ENCODE measurements at regions not wholly inside any gene's neighbourhood (a gene's known extent, or its start where the extent isn't known, plus 50 kb on each side); places are given as distances from the start of the nearest gene placed in this dataset.

- Histone ChIP-seq H3K36me3 (ENCODE audit: control insufficient read depth in 2 of 4, insufficient read depth in 4 of 4, low read length in 3 of 4) (no peaks in the 10 kb centered on the region), H2AK5ac (ENCODE audit: low read depth, low read length) (no peak overlapping the region), H3K56ac (replicated peaks; ENCODE audit: insufficient read length, low read depth, low read length) (no peak overlapping the region), H4K5ac (ENCODE audit: insufficient read length, low read depth, low read length) (no peak overlapping the region), H2BK5ac (ENCODE audit: low read depth, low read length) (no peak overlapping the region), H2BK20ac (ENCODE audit: low read length) (no peak overlapping the region), H2BK120ac (replicated peaks; ENCODE audit: low read depth, low read length) (no peak overlapping the region), H3K23me2 (ENCODE audit: low read depth, low read length) (no peaks in the 10 kb centered on the region), H3K18ac (ENCODE audit: extremely low read depth, low read length) (no peak overlapping the region), H2BK15ac (ENCODE audit: low read length) (no peak overlapping the region), H3K9me3 (ENCODE audit: insufficient read depth in 2 of 2, low read depth in 1 of 2, low read length in 1 of 2) (no peaks in the 10 kb centered on the region), H3K27ac (ENCODE audit: low read depth, low read length) (no peak overlapping the region), H4K8ac (ENCODE audit: extremely low read depth, insufficient read depth, low read length) (no peak overlapping the region), H3K23ac (ENCODE audit: insufficient read length) (no peak overlapping the region), H3K14ac (ENCODE audit: insufficient read length) (no peak overlapping the region), H3K79me1 (ENCODE audit: low read depth, low read length) (no peaks in the 10 kb centered on the region), H3K79me2 (ENCODE audit: control insufficient read depth in 1 of 2, insufficient read depth in 2 of 2, low read length in 2 of 2) (no peaks in the 10 kb centered on the region), H3K4me2 (ENCODE audit: insufficient read depth in 1 of 2, low read depth in 2 of 2, low read length in 2 of 2) (no peak overlapping the region), H3K27me3 (replicated peaks in 1 of 4; ENCODE audit: control insufficient read depth in 3 of 4, extremely low read depth in 1 of 4, insufficient read depth in 3 of 4, low read length in 3 of 4) (no peaks in the 10 kb centered on the region), H3K9ac (replicated peaks in 1 of 4; ENCODE audit: extremely low read depth in 1 of 4, low read depth in 3 of 4, low read length in 3 of 4) (no peak overlapping the region), H3K4me3 (ENCODE audit: extremely low read depth in 1 of 4, insufficient read depth in 2 of 4, low read depth in 3 of 4, low read length in 4 of 4) (no peak overlapping the region), H4K91ac (replicated peaks; ENCODE audit: insufficient read length, low read length) (no peak overlapping the region), H2AFZ (ENCODE audit: low read length) (no peak overlapping the region), H2BK12ac (ENCODE audit: low read depth, low read length) (no peak overlapping the region), H4K20me1 (replicated peaks in 1 of 2; ENCODE audit: control insufficient read depth in 1 of 2, insufficient read depth in 2 of 2, low read length in 2 of 2) (no peaks in the 10 kb centered on the region), H3K4me1 (replicated peaks in 1 of 4; ENCODE audit: control insufficient read depth in 3 of 4, insufficient read depth in 4 of 4, low read length in 3 of 4) (no peaks in the 10 kb centered on the region), H3K4ac (replicated peaks; ENCODE audit: insufficient read length, low read depth, low read length) (no peak overlapping the region)
- ChIA-PET CTCF (ENCODE audit: partially characterized antibody) (no interaction called here), POLR2A (ENCODE audit: partially characterized antibody) (no interaction called here)
- no peak for DNase-seq (ENCODE audit: low read depth in 1 of 2, low spot score in 2 of 2)
- no peak for FAIRE-seq
- 86% methylated on average over 4 of the region's 4 CpGs; no CpG with 5 or more reads in 1 of the 2 experiments for WGBS, 2 experiments (ENCODE audit: extremely low coverage in 1 of 2, insufficient coverage in 1 of 2, insufficient read length in 1 of 2, insufficient replicate concordance in 2 of 2, low coverage in 1 of 2, low lambda C conversion rate in 2 of 2, missing lambda C conversion rate in 1 of 2)
- TF ChIP-seq POLR2AphosphoS5 (IDR thresholded peaks at IDR 0.05; ENCODE audit: low read depth, low read length) (no peak), CTBP2 (IDR thresholded peaks at IDR 0.05; ENCODE audit: borderline replicate concordance, insufficient read depth, insufficient read length, low read length) (no peak), E2F6 (IDR thresholded peaks at IDR 0.05) (no peak), CBX5 (IDR thresholded peaks at IDR 0.05; ENCODE audit: low read depth, low read length) (no peak), SP2 (IDR thresholded peaks at IDR 0.05; ENCODE audit: low read length) (no peak), JUND (IDR thresholded peaks at IDR 0.05; ENCODE audit: low read length) (no peak), EP300 (IDR thresholded peaks at IDR 0.05; ENCODE audit: borderline replicate concordance in 1 of 2, low read depth in 2 of 2, low read length in 2 of 2) (no peak), CHD2 (IDR thresholded peaks at IDR 0.05; ENCODE audit: low read length) (no peak), CEBPB (IDR thresholded peaks at IDR 0.05; ENCODE audit: low read depth, low read length) (no peak), BACH1 (IDR thresholded peaks at IDR 0.05; ENCODE audit: low read length) (no peak), YY1 (IDR thresholded peaks at IDR 0.05; ENCODE audit: low read depth, low read length) (no peak), SIN3A (conservative IDR thresholded peaks at IDR 0.05 in 1 of 2, IDR thresholded peaks at IDR 0.05 in 1 of 2; ENCODE audit: low read depth in 1 of 2, low read length in 2 of 2) (no peak), ASH2L (IDR thresholded peaks at IDR 0.05; ENCODE audit: low read length) (no peak), JUN (IDR thresholded peaks at IDR 0.05; ENCODE audit: low read depth, low read length) (no peak), HDAC2 (IDR thresholded peaks at IDR 0.05; ENCODE audit: borderline replicate concordance in 1 of 2, low read depth in 2 of 2, low read length in 2 of 2) (no peak), SIRT6 (IDR thresholded peaks at IDR 0.05; ENCODE audit: low read length) (no peak)
Observed at GRCh38 chr4:170729236-170729635, 639.5 kb upstream of the AADAT start.
